ENCODE measurements at regions not wholly inside any gene's neighbourhood (a gene's known extent, or its start where the extent isn't known, plus 50 kb on each side); places are given as distances from the start of the nearest gene placed in this dataset.
"Not testable (repeated sequence)": the region's sequence is repeated elsewhere in the genome, so short reads cannot be mapped to it uniquely, and the experiment has no call there.

GRCh38 chr9:24879591-24879990 lies 333.9 kb upstream of the IZUMO3 start:
- H3K4me3 Mint-ChIP-seq: no peak overlapping the region
- DNase-seq (ENCODE audit: low spot score in 2 of 2): no peak
- no peaks in the 10 kb centered on the region for H3K36me3 Mint-ChIP-seq (ENCODE audit: insufficient read depth)
- no peak overlapping the region for H3K27ac Mint-ChIP-seq (ENCODE audit: low read depth)
- no peaks in the 10 kb centered on the region for H3K4me1 Mint-ChIP-seq
- no peak for ATAC-seq (replicated peaks; ENCODE audit: extremely low read depth, poor library complexity, severe bottlenecking)
- peaks cover 46% of the 10 kb centered on the region for H3K9me3 Mint-ChIP-seq
- H3K27me3 Mint-ChIP-seq: no peaks in the 10 kb centered on the region

GRCh38 chr9:24856601-24857000 lies 310.9 kb upstream of the IZUMO3 start:
- ATAC-seq (replicated peaks; ENCODE audit: extremely low read depth, poor library complexity, severe bottlenecking); H3K27ac Mint-ChIP-seq (ENCODE audit: low read depth); H3K27me3 Mint-ChIP-seq; DNase-seq (ENCODE audit: low spot score in 2 of 2); H3K36me3 Mint-ChIP-seq (ENCODE audit: insufficient read depth); H3K4me1 Mint-ChIP-seq; H3K4me3 Mint-ChIP-seq: not testable (repeated sequence)
- peaks cover 20% of the 10 kb centered on the region for H3K9me3 Mint-ChIP-seq

DNA sequence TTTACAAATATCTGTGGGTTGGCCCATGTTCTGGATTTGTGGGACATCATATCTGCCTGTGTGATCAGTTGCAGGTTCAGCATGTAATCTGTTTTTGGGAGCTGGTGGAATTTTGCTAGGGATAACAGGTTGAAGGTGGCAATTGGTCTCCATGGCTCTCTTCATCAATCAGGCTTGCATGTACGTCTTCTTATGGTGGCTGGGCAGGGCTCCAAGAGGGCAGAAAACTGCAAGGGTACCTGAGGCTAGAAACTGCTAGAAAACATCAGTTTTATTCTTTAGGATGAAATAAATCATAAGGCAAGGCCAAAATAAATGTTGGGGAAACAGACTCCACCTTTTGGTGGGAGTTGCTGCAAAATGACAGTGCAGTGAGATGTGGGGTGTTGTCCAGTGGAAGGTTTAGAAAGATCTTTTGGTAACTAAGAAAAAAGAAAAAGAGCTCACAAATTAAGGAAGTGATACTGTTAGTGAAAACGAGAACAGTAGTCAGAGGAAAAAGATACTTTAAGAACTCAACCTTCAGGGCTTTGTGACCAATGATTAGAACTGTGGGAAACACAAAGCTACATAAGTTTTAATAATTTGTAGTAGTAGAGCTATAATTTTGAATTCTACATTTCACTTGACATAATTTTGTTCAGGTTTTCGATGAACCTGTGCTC lies 300.7 kb upstream of the IZUMO3 start:
- no peak overlapping the region for H3K4me3 Mint-ChIP-seq

DNA sequence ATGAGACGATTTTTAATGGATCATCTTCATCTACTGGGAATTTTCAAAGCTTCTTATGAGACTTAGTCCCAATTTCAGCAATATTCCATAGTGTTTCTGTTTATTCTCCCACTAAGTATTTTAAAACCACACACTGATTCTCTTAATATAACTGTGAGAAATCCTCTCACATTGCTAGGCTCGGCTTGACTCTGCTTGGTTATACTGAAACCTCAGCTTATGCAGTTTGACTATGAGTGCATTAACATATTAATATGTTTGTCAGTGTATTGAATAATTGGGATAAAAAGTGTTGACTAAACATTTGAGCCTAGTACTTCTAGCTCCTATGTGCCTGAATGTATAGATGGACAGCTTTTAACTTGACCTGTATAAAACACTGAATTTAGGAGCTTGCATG lies 298.5 kb upstream of the IZUMO3 start:
- Mint-ChIP-seq H3K4me3 (no peak overlapping the region), H3K27ac (ENCODE audit: low read depth) (no peak overlapping the region), H3K27me3 (no peaks in the 10 kb centered on the region), H3K4me1 (no peaks in the 10 kb centered on the region), H3K9me3 (peaks cover 15% of the 10 kb centered on the region), H3K36me3 (ENCODE audit: insufficient read depth) (no peaks in the 10 kb centered on the region)
- DNase-seq (ENCODE audit: low spot score in 2 of 2): no peak
- ATAC-seq (replicated peaks; ENCODE audit: extremely low read depth, poor library complexity, severe bottlenecking): no peak

More for the DNA sequence above, 300.7 kb upstream of the IZUMO3 start:
- Mint-ChIP-seq H3K36me3 (ENCODE audit: insufficient read depth) (no peaks in the 10 kb centered on the region), H3K4me1 (no peaks in the 10 kb centered on the region), H3K27me3 (no peaks in the 10 kb centered on the region), H3K27ac (ENCODE audit: low read depth) (no peak overlapping the region), H3K9me3 (peaks cover 15% of the 10 kb centered on the region)
- no peak for DNase-seq (ENCODE audit: low spot score in 2 of 2)
- ATAC-seq (replicated peaks; ENCODE audit: extremely low read depth, poor library complexity, severe bottlenecking): no peak

- no peaks in the 10 kb centered on the region for H3K27me3 Mint-ChIP-seq
- peaks cover 10% of the 10 kb centered on the region for H3K9me3 Mint-ChIP-seq
- no peaks in the 10 kb centered on the region for H3K36me3 Mint-ChIP-seq (ENCODE audit: insufficient read depth)
Measured at GRCh38 chr9:24841993-24842392, 296.3 kb upstream of the IZUMO3 start.

GRCh38 chr9:24832307-24832706 lies 286.6 kb upstream of the IZUMO3 start:
- Mint-ChIP-seq H3K4me3 (no peak overlapping the region), H3K36me3 (ENCODE audit: insufficient read depth) (no peaks in the 10 kb centered on the region), H3K27ac (ENCODE audit: low read depth) (no peak overlapping the region), H3K4me1 (no peaks in the 10 kb centered on the region), H3K27me3 (no peaks in the 10 kb centered on the region), H3K9me3 (peaks cover 17% of the 10 kb centered on the region)
- no peak for ATAC-seq (replicated peaks; ENCODE audit: extremely low read depth, poor library complexity, severe bottlenecking)
- DNase-seq (ENCODE audit: low spot score in 2 of 2): no peak

More at GRCh38 chr9:24841993-24842392, 296.3 kb upstream of the IZUMO3 start:
- DNase-seq (ENCODE audit: low spot score in 2 of 2): no peak
- H3K27ac Mint-ChIP-seq (ENCODE audit: low read depth): no peak overlapping the region
- no peak for ATAC-seq (replicated peaks; ENCODE audit: extremely low read depth, poor library complexity, severe bottlenecking)
- H3K4me1 Mint-ChIP-seq: no peaks in the 10 kb centered on the region
- H3K4me3 Mint-ChIP-seq: no peak overlapping the region

GRCh38 chr9:24828687-24829086 lies 283.0 kb upstream of the IZUMO3 start:
- ATAC-seq (replicated peaks; ENCODE audit: extremely low read depth, poor library complexity, severe bottlenecking) (no peak), DNase-seq (ENCODE audit: low spot score in 2 of 2) (no peak)
- H3K36me3 Mint-ChIP-seq (ENCODE audit: insufficient read depth): no peaks in the 10 kb centered on the region
- H3K9me3 Mint-ChIP-seq: peaks cover 34% of the 10 kb centered on the region
- H3K4me3 Mint-ChIP-seq: no peak overlapping the region
- H3K27ac Mint-ChIP-seq (ENCODE audit: low read depth): no peak overlapping the region
- H3K27me3 Mint-ChIP-seq: no peaks in the 10 kb centered on the region
- no peaks in the 10 kb centered on the region for H3K4me1 Mint-ChIP-seq

- no peaks in the 10 kb centered on the region for H3K36me3 Mint-ChIP-seq (ENCODE audit: insufficient read depth)
- no peaks in the 10 kb centered on the region for H3K27me3 Mint-ChIP-seq
- no peak overlapping the region for H3K27ac Mint-ChIP-seq (ENCODE audit: low read depth)
- H3K4me1 Mint-ChIP-seq: no peaks in the 10 kb centered on the region
- H3K4me3 Mint-ChIP-seq: no peak overlapping the region
- ATAC-seq (replicated peaks; ENCODE audit: extremely low read depth, poor library complexity, severe bottlenecking) (no peak), DNase-seq (ENCODE audit: low spot score in 2 of 2) (no peak)
- peaks cover 39% of the 10 kb centered on the region for H3K9me3 Mint-ChIP-seq
Measured at GRCh38 chr9:24824607-24825006, 278.9 kb upstream of the IZUMO3 start.

GRCh38 chr9:24820196-24820595 lies 274.5 kb upstream of the IZUMO3 start:
- Mint-ChIP-seq H3K4me3 (no peak overlapping the region), H3K36me3 (ENCODE audit: insufficient read depth) (no peaks in the 10 kb centered on the region), H3K27ac (ENCODE audit: low read depth) (no peak overlapping the region), H3K4me1 (no peaks in the 10 kb centered on the region), H3K27me3 (no peaks in the 10 kb centered on the region), H3K9me3 (peaks cover 26% of the 10 kb centered on the region)
- ATAC-seq (replicated peaks; ENCODE audit: extremely low read depth, poor library complexity, severe bottlenecking) (no peak), DNase-seq (ENCODE audit: low spot score in 2 of 2) (no peak)

GRCh38 chr9:24817756-24818155 lies 272.1 kb upstream of the IZUMO3 start:
- DNase-seq (ENCODE audit: low spot score in 2 of 2) (no peak), ATAC-seq (replicated peaks; ENCODE audit: extremely low read depth, poor library complexity, severe bottlenecking) (no peak)
- no peaks in the 10 kb centered on the region for H3K27me3 Mint-ChIP-seq
- no peaks in the 10 kb centered on the region for H3K36me3 Mint-ChIP-seq (ENCODE audit: insufficient read depth)
- H3K4me3 Mint-ChIP-seq: no peak overlapping the region
- H3K27ac Mint-ChIP-seq (ENCODE audit: low read depth): no peak overlapping the region
- peaks cover 18% of the 10 kb centered on the region for H3K9me3 Mint-ChIP-seq
- no peaks in the 10 kb centered on the region for H3K4me1 Mint-ChIP-seq

GRCh38 chr9:24816006-24816405 lies 270.3 kb upstream of the IZUMO3 start:
- ATAC-seq (replicated peaks; ENCODE audit: extremely low read depth, poor library complexity, severe bottlenecking): no peak
- H3K9me3 Mint-ChIP-seq: peaks cover 12% of the 10 kb centered on the region

DNA sequence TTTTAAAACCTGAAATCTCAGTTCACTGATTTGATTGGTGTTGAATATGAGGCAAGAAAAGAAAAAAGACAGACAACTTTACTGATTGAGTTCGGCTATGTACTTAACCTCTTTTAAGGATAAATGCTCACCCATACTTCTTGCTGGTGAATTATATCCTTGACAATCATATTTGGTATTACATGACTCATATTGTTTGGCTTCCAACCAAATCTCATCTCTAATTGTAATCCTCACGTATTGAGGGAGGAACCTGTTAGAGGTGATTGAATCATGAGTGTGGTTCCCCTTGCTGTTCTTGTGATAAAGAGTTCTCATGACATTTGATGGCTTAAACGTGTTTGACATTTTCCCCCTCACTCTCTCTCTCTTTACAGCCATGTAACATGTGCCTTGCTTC lies 255.6 kb upstream of the IZUMO3 start:
- H3K4me3 Mint-ChIP-seq: no peak overlapping the region
- H3K36me3 Mint-ChIP-seq (ENCODE audit: insufficient read depth): no peaks in the 10 kb centered on the region
- ATAC-seq (replicated peaks; ENCODE audit: extremely low read depth, poor library complexity, severe bottlenecking): no peak
- no peak overlapping the region for H3K27ac Mint-ChIP-seq (ENCODE audit: low read depth)
- no peaks in the 10 kb centered on the region for H3K27me3 Mint-ChIP-seq
- peaks cover 6% of the 10 kb centered on the region for H3K9me3 Mint-ChIP-seq
- H3K4me1 Mint-ChIP-seq: no peaks in the 10 kb centered on the region
- no peak for DNase-seq (ENCODE audit: low spot score in 2 of 2)

More at GRCh38 chr9:24816006-24816405, 270.3 kb upstream of the IZUMO3 start:
- DNase-seq (ENCODE audit: low spot score in 2 of 2): no peak
- no peak overlapping the region for H3K4me3 Mint-ChIP-seq
- no peaks in the 10 kb centered on the region for H3K36me3 Mint-ChIP-seq (ENCODE audit: insufficient read depth)
- no peak overlapping the region for H3K27ac Mint-ChIP-seq (ENCODE audit: low read depth)
- H3K4me1 Mint-ChIP-seq: no peaks in the 10 kb centered on the region
- no peaks in the 10 kb centered on the region for H3K27me3 Mint-ChIP-seq

DNA sequence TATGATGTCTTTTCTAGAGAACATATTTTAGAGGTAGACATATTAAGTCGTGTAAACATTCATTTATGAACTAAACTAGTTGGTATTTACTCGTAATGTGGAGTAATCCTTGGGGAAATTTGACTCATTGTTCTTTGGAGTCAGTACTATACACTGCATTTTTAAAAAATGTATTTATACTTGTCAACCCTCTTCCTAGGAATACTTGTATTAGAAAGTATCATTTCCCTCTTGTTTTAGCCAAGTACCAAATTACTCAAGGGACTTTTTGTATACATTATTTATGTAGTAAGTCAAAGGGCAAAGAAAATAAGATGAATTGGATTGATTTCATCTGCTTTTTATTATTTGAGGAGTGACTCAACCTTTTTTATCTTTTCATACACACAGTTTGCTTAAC lies 248.1 kb upstream of the IZUMO3 start:
- Mint-ChIP-seq H3K36me3 (ENCODE audit: insufficient read depth) (no peaks in the 10 kb centered on the region), H3K4me3 (no peak overlapping the region), H3K4me1 (no peaks in the 10 kb centered on the region), H3K27me3 (no peaks in the 10 kb centered on the region), H3K27ac (ENCODE audit: low read depth) (no peak overlapping the region), H3K9me3 (peaks cover 20% of the 10 kb centered on the region)
- DNase-seq (ENCODE audit: low spot score in 2 of 2) (no peak), ATAC-seq (replicated peaks; ENCODE audit: extremely low read depth, poor library complexity, severe bottlenecking) (no peak)
